Activated CD4-positive, alpha-beta T cell treated with anti-CD3 and anti-CD28 coated beads, Interleukin-2, amount 50 U/mL, for 24 hours (primary cell): ENCODE measurements at regions not wholly inside any gene's neighbourhood (a gene's known extent, or its start where the extent isn't known, plus 50 kb on each side); places are given as distances from the start of the nearest gene placed in this dataset.

ENCODE experiments used
- DNase-seq, 2 donors: peaks; one replicate each; pipeline ENCODE4 v3.0.0-alpha.2; 2020; ENCODE audit warnings: low read depth in 1 of 2, low spot score in 1 of 2

- DNase-seq, result no peak
Observed at GRCh38 chr6:160895562-160895961, 96.0 kb upstream of the MAP3K4 start.

- DNase-seq, result no peak
Observed at GRCh38 chr6:160899671-160900430, 91.7 kb upstream of the MAP3K4 start.

- DNase-seq, result no peak
Observed at GRCh38 chr6:160911949-160912348, 79.6 kb upstream of the MAP3K4 start.

- no peak for DNase-seq
Observed at GRCh38 chr6:160912411-160912810, 79.2 kb upstream of the MAP3K4 start.

- DNase-seq, result no peak
Observed at GRCh38 chr6:160917572-160917971, 74.0 kb upstream of the MAP3K4 start.

GRCh38 chr6:160919723-160920440 lies 71.7 kb upstream of the MAP3K4 start:
- DNase-seq, result no peak

GRCh38 chr6:160921095-160921494 lies 70.5 kb upstream of the MAP3K4 start:
- no peak for DNase-seq

- no peak for DNase-seq
Observed at GRCh38 chr6:160926281-160927276, 65.0 kb upstream of the MAP3K4 start.

- DNase-seq, result no peak
Observed at GRCh38 chr6:160927416-160927815, 64.2 kb upstream of the MAP3K4 start.

GRCh38 chr6:160929361-160929760 lies 62.2 kb upstream of the MAP3K4 start:
- no peak for DNase-seq

- DNase-seq, result no peak
Observed at GRCh38 chr6:160929831-160930230, 61.7 kb upstream of the MAP3K4 start.

- peak; percentile 22 to 27 for DNase-seq
Observed at GRCh38 chr6:160930547-160931377, 60.8 kb upstream of the MAP3K4 start.

- no peak for DNase-seq
Observed at GRCh38 chr6:160931378-160932310, 59.9 kb upstream of the MAP3K4 start.

- DNase-seq, result no peak
Observed at GRCh38 chr6:160933256-160933655, 58.3 kb upstream of the MAP3K4 start.

- DNase-seq, result no peak
Observed at GRCh38 chr6:160934157-160934556, 57.4 kb upstream of the MAP3K4 start.

GRCh38 chr6:160940197-160940596 lies 51.4 kb upstream of the MAP3K4 start:
- no peak for DNase-seq
